NCI-H1105 treated with DMSO at 0.1 percent for 48 hours (cell line): ENCODE measurements at regions not wholly inside any gene's neighbourhood (a gene's known extent, or its start where the extent isn't known, plus 50 kb on each side); places are given as distances from the start of the nearest gene placed in this dataset.
A peak's percentile ranks its signal among the peaks of the same experiment; 100 is the strongest.

Experiments used
- DNase-seq: peaks from one replicate; lab custom pipeline; 2025; lab: John Stamatoyannopoulos, UW

DNA sequence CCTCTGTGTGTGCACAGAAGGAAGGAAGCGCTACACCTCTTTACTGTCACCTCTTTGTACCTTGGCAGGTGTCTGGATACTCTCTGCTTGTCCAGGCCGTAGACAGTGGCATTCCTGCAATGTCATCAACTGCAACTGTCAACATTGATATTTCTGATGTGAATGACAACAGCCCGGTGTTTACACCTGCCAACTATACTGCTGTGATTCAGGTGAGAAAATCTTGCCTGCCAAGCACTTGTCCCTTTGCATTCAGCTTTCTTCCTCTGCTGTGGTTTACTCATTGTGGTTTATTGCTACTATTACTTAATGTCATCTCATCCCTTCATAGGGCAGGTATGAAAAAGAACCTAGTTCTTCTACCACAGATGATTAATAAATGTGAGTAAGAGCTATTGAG, 131.9 kb upstream of the MTNR1B start:
- DNase-seq = peak; percentile 20

GRCh38 chr11:92838759-92839310, 130.6 kb upstream of the MTNR1B start:
- DNase-seq = peak; percentile 19

DNA sequence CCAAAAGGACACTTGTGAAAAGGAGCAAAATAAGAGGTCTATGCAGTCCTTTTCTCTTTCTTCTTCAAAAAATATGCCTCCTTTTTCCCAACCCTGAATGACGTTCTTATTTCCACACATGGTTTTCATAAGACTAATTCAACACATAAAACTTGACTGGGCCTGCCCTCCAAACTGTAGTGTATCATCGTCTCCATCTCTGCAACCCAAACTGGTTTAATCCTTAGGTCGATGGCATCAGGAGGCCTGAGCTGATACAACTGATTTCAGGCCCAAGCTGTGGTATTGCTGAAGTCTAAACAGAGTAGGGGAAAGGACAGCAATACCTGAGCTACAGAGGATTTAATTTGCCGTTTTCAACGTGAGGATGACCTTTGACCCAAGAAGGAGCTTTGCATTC, 130.0 kb upstream of the MTNR1B start:
- no peak for DNase-seq

DNA sequence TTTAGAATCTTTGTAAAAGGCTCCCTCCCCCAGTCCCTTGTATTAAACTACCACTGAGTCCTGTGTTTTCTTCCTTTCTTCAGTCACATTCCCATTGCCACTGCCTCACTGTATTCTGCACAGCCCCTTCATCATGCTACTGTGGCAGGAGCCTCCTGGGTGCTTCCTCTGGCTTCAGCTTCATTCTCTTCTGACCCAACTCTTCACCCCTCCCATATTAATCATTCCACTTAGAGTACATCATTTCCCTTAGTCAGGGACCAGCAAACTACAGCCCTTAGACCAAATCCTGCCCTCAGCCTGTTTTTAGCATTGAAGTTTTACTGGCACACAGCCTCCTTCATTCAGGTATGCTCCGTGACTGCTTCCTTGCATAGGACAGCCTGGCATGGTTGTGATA, 127.7 kb upstream of the MTNR1B start:
- no peak for DNase-seq

GRCh38 chr11:92843455-92843854, 126.0 kb upstream of the MTNR1B start:
- DNase-seq = peak; percentile 85

- no peak for DNase-seq
Observed at GRCh38 chr11:92844197-92844596, 125.3 kb upstream of the MTNR1B start.

GRCh38 chr11:92845390-92845789, 124.1 kb upstream of the MTNR1B start:
- no peak for DNase-seq

GRCh38 chr11:92845805-92846204, 123.6 kb upstream of the MTNR1B start:
- DNase-seq = peak; percentile 40

DNA sequence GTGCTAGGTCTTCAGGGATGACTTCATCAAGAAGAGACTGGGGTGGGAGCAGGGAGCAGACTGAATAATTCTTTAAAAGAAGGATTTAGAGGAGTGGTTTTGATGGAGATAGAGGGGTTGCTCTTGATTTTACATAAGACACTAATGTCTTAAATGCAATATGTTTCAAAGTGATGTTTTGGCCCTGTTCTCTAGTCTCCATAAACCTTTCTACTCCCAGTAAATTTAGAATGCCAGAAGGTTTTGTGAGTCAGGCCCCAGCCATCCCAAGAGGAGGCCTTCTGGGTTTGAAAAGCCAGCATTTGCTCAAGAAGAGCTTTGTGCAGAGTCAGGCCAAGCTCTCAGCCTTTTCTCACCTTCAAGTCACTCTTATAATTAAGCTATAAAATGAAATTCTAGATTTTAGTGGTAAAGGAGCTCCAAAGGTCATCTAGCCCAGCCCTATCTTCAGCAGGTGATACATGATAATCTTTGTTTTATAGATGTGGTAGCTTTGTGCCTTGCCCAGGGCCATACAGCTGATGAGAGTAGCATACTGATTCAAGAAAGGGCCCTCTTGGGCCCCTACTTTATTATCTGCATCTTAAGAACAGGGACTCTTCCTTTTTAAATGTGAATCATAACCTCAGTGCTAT, 122.8 kb upstream of the MTNR1B start:
- no peak for DNase-seq

DNA sequence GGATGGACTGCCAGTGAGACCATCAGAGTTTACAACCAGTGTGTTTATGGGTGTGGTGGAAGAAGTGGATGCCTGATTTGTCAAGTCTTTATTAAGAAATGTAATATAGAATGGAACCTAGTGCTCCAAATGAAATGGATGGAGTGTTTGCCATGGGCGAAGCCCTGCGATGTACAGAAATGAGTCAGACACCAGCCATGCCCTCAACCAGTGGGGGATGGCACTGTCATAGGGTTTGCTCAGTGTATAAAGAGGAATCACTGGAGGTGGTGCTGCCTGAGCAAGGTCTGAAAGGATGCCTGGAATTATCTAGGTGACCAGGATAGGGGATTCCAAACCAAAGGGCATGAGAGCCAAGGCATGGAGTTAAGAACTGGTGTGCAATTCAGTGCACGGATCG, 120.9 kb upstream of the MTNR1B start:
- DNase-seq = no peak

- no peak for DNase-seq
Observed at GRCh38 chr11:92850296-92850826, 119.1 kb upstream of the MTNR1B start.

DNA sequence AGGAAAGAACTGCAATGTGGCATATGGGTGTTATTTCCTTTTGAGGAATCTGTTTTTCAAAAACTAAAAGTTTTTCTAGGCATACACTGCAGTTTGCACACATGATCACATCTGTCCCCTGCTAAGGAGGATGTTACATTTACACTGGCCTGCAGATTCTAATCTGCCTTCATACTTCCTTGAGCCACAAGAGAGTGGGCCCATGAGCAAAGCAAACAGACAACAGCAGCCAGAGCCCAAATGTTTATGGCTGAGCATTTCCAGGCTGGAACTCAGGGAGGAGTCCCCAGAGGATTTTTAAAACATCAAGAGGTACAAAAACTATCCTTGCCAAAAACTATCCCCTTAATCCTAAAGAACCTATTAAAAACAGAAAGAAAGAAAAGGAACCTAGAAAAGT, 117.2 kb upstream of the MTNR1B start:
- DNase-seq = no peak

GRCh38 chr11:92852946-92853345, 116.5 kb upstream of the MTNR1B start:
- DNase-seq = peak; percentile 84

- no peak for DNase-seq
Observed at GRCh38 chr11:92854162-92854561, 115.3 kb upstream of the MTNR1B start.

GRCh38 chr11:92854952-92855351, 114.5 kb upstream of the MTNR1B start:
- no peak for DNase-seq

DNA sequence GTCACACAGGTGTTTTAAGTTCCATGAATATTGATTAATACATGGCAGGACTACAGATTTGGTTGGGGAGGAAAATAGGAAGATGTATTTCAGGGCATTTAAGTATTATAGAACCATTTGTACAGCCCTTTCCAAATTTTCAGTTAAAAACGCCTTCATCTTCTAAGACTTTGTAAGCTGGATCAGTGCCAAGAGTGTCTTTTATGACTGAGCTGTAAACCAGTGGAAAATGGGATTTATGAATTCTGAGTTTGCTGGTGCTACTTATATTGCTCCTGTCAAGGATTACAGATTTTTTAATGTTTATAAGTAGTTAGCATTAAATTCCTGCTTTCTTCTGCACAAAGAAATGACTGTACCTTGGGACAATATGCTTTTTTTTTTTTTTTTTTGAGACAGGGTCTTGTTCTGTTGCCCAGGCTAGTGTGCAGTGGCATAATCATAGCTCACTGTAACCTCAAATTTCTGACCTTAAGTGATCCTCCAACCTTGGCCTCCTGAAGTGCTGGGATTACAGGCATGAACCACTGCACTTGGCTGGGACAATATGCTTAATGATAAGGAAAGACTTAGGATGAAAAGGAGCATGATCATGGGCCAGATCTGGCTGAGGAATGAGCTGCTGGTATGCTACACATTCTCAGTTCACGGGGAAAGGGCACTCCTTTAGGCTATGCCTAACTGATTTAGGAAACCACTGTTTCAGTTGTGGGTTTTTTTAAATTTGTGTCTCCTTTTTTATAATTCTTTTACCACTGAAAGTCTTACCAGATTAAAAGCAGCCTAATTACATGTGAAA, 113.6 kb upstream of the MTNR1B start:
- no peak for DNase-seq

DNA sequence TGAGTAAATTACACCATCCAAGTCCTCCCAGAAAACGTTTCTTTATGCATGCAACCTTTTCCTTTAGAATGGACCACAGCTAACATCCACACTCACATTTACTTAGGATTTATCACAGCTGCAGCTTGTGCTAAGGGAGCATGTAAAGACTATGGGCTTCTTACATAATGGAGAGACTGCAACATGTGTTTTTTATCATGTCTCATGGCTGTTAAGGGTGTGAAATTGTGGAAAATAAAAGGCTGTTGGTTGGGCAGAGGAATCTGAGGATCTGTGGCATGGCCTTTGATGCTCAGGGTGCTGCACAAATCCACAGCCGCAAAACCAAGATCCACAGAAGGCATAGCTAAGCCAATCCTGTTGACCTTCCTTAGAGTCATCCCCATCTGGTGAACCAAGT, 112.0 kb upstream of the MTNR1B start:
- DNase-seq = no peak

DNA sequence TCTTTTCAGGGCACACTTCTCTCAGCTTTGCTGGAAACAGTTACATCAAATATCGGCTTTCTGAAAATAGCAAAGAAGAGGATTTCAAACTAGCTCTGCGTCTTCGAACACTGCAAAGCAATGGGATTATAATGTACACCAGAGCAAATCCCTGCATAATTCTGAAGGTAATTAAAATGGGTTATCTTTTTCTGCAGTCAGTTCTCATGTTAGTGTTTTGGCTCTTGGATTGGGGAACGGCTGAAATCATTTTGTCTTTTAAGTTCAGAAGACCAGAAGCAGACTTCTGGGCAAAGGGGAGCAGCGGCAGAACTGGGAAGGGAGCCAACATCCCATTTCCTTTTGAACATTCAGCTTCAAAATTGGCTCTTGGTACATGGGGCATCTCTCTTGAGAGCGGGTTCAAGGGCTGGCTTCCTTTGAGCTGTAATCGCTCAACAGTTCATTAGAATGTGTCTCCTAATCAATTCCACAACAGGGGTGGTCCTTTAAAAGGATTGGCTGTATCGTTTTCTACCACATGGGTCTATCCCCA, 110.2 kb upstream of the MTNR1B start:
- peak; percentile 83 for DNase-seq

GRCh38 chr11:92861634-92862033, 107.8 kb upstream of the MTNR1B start:
- DNase-seq = no peak

- DNase-seq = no peak
Observed at GRCh38 chr11:92865352-92865751, 104.1 kb upstream of the MTNR1B start.

DNA sequence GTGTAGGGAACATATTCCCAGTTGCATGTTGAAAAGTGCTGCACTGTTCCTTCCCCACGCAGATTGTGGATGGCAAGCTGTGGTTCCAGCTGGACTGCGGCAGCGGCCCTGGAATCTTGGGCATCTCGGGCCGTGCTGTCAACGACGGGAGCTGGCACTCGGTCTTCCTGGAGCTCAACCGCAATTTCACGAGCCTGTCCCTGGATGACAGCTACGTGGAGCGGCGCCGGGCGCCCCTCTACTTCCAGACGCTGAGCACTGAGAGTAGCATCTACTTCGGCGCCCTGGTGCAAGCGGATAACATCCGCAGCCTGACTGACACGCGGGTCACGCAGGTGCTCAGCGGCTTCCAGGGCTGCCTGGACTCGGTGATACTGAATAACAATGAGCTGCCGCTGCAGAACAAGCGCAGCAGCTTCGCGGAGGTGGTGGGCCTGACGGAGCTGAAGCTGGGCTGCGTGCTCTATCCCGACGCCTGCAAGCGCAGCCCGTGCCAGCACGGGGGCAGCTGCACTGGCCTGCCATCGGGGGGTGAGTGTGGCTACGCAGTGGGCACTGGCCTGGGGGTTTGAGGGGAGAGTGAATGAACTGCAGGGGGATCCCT, 102.7 kb upstream of the MTNR1B start:
- DNase-seq = no peak

GRCh38 chr11:92867913-92868619, 101.4 kb upstream of the MTNR1B start:
- DNase-seq = peak; percentile 100
